GM18499 (cell line): ENCODE measurements at regions not wholly inside any gene's neighbourhood (a gene's known extent, or its start where the extent isn't known, plus 50 kb on each side); places are given as distances from the start of the nearest gene placed in this dataset.

Experiments used
- ATAC-seq: cut with Tn5 transposase; IDR thresholded peaks from one replicate; pipeline ENCODE4 v1.9.1; 2021; ENCODE audit warnings: moderate number of reproducible peaks; ENCODE audit not compliant: insufficient read depth, unreplicated experiment

DNA sequence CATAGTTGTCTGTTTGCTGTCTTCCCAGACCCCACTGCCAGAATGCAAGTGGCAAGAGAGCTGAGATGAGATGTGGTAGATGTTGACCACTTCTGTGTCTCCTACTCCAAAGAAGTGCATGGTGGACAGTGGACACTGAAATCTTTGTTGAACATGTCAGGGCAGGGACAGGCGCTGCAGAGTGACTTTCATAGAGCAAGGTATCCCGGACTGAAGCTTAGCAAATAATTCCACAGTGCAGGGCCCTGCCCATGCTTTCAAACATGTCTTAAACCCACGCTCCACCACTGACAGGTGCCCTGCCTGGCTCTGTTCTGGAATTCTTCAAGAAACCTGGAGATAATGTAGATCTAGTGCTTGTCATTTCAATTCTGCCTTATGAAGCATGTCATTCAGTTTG is 470.5 kb upstream of the ID2 start:
- no peak for ATAC-seq

DNA sequence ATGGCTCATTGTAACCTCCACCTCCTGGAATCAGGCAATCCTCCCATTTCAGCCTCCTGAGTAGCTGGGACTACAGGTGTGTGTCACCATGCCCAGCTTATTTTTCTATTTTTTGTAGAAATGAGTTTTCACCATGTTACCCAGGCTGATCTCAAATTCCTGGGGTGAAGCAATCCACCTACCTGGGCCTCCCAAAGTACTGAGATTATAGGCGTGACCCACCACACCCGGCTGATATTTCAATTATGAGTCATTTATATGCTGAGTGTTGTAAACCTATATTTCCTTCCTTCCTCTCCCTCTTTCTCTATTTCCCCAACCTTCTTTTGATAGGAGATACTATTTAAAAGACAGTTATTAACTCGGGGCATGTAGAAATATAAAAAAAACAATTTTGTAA is 469.6 kb upstream of the ID2 start:
- no peak for ATAC-seq

DNA sequence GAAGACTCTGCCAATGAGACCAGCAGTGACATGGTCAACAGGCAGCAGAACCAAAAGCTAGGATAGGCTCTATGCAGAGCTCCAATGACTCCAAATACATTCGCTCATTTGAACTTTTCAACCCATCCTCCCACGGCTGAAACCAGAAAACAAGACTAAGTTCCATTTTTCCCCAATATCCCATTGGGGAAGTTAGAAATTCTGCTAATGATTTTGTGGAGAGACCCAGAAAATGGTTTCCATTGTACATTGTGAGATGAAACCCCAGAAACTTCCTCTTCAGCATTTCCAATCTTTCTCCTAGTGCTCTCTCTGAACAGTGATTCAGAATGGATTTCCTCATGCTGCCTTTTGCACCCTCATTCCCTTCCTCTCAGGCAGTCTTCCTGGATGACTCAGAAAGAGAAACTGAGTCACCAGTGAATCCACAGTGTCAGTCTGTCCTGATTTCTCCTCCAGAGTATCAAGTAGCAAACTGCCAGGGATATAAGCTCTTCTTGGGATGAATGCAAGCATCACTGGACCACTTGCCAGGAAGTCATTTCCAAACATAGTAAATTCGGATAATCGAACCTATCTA is 467.7 kb upstream of the ID2 start:
- ATAC-seq: no peak

DNA sequence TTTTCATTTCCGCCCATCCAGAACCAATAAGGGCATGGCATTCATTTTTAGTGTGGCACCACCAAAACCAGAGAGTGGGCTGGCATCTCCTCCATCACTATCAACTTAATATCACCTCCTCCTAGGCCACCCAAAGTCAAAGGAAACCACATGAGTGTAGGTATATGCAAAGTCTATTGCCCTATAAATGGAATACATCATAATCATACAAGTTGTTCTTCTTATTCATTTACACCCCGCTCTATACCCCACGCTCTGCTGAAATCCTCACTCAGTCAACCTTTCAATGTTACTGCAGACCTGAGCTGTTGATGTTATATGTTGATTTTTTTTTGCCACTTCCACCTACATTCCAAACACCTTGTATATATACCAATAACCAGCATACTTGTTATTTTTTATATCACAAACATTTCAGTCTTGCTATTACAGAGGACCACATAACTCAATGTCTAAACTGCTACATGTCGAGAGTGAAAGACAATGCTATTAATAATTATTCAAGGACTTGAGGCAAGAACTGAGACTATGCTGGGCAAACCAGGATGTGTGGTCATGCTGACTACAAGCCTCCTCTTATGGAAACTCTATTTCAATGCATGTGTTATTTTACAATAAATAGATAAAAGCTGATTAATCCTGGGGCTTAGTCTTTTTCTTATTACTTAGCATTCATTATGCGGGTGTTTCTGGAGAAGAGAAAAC is 466.5 kb upstream of the ID2 start:
- ATAC-seq: no peak

DNA sequence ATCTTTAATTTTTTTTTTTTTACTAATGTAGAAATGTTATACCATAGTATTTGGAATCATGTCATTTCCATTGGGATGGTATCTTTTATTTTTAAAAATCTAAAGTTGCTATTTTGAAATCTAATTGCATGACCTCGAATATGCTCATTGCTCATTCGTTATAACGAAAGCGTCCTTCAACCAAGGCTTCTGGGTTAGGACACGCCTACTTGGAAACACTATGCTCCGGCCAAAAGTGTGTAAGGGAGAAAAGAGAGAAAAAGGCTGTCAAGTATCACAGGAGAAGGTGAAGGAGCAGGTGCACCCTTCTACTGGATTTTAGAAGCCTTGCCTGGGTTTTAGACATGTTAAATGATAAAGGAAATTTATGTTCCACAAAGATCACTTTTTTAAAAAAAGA is 465.9 kb upstream of the ID2 start:
- ATAC-seq: no peak

DNA sequence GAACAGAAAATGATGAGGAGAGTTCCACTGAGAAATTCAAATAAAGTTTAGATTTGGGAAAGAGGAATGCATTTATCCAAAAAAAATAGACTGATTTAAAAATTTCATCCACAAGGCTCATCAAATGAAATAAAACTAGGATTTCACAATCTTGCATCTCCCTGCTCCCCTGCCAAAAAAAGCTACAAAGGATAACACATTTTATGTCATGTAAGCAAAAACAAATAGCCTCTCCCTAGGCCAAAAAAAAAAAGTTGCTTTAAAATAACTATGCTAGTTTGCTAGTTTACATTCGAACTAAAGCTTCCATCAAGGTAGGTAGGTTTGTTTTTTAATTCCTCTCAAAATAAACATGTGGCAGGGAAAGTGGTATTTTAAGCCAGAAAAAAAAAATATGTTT is 465.5 kb upstream of the ID2 start:
- ATAC-seq: no peak

DNA sequence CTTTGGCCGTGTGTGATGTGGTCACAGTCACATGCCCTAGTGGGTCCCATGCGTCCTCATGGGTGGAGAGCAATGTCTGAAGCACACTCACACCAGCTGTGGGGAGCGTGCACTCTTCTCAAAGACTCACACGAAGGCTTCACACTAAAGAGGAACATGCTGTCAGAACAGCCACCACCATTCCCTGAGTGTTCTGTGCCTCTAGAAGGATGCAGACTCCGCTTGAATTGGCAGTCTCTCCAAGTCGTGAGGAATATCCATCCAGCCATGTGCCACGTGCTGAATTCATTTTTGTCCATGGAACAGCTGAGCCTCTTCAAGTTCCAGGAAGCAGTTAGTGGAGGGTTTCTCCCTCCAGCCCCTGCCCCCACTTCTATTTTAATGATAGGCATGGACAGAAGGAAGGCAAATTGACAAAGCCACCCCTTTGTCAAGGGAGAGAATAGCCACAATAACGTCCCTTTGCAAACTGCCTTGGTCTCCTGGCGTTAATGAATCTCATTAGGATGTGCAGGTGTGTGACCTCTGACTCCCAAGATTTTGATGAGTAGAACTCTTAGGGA is 464.3 kb upstream of the ID2 start:
- no peak for ATAC-seq

DNA sequence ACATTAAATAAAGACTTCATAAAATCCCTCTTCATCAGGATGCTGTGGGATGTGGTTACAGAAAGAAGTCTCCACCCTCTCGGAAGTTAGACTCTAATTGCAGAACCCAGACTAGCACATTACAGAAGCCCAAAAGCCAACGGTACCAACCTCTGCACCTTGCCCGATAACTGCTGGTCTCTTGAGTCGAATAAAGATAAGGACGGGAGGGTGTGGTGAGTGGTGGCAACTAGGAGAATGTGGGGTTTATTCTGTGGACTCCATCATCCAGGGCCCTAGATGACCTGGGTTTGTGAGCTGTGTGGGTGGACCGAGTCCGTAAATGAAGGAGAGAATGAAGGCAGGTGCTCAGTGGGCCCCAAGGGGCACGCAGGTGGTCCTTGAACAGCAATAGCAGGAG is 462.8 kb upstream of the ID2 start:
- ATAC-seq: no peak

DNA sequence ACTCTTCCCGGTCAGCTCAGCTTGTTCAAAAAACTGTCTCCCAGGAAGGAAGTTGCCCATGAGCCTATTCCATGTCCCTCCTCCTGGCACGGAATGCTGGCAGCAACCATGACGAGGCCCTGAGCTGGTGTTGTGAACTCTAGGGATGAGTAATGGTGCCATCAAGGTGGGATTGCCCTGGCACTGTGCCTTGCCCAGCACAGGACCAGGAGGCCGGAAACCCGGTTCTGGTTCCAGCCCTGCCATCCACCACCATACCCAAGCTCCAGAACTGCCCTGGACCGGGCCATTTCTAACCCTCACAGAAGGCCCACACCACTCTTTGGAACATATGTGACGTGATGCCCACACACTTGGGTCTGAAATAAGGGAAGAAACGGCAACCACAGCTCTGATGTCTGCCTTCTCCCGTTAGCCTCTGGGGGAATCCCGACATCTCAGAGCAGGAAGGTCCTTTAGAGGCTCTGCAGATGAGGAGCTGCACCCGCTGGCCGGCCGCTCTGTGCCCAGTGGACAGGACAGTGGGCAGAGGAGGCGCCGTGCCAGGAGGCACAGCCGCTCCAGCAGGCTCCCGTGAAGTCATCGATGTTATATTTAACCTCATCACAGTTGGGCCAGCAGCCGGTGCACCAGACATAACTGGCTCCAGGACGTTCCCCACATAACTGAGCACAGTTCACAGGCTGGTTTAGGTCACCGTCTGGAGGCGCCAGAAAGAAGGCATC is 462.1 kb upstream of the ID2 start:
- ATAC-seq: no peak

DNA sequence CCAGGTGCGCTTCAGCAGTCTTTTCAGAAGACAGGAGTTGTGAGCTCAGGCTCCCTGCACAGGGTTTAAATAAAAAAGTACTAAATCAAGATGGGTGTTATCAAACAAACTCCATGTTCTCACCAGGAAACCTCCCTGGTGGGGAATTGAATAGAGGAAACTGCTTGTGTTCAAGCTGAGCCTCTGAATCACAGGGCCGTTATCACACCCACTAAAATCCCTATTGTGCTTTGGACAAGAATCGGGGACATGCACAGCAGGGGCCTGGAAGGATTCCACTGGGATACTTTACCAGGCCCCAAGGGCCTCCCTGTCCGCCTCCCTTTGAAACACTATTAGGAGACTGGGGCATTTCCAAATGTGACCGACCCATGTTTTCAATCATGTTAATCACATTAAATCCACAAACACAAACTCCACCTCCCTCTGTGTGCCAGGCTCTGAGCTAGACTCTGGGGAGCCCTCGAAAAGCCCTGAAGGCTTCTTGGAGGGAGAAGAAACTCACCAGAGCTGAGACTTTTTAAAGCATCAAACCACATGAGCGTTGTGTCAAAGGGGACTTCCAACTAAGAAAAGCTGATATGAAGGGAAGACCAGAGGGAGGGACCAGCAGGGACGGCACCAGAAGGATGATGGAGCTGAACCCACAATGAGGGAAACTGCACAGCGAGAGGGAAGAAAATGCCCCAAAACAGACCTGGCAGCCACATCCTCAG is 458.7 kb upstream of the ID2 start:
- no peak for ATAC-seq

DNA sequence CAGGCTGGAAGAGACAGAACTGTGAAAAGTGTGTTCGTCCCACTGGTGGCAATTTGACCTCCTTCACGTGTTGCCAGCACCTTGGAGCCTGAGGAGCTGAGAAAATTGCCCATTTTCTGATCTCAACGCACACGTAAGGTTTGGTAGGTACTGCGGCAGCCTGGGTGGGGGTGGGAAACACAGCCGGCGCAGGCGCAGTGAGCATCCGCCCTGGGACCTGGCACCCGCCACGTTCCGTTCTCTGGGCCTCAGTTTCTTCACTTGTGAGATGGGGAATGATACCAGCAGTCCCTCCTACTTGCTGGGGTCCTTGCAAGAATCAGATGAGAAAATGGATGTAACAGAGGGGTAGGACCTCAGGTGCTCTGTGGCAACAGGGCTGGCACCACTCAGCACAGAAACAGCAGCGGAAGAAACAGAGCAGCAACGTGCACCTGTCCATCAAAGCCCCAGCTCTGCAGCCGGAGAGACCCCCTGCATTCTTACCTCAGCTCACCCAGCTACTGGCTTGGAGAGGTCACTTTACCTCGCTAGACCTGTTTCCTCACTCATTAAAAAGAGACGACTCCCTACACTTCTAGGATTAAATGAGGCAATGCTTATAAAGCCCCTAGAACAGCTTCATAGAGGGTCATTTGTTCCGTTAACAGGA is 458.0 kb upstream of the ID2 start:
- ATAC-seq: no peak

DNA sequence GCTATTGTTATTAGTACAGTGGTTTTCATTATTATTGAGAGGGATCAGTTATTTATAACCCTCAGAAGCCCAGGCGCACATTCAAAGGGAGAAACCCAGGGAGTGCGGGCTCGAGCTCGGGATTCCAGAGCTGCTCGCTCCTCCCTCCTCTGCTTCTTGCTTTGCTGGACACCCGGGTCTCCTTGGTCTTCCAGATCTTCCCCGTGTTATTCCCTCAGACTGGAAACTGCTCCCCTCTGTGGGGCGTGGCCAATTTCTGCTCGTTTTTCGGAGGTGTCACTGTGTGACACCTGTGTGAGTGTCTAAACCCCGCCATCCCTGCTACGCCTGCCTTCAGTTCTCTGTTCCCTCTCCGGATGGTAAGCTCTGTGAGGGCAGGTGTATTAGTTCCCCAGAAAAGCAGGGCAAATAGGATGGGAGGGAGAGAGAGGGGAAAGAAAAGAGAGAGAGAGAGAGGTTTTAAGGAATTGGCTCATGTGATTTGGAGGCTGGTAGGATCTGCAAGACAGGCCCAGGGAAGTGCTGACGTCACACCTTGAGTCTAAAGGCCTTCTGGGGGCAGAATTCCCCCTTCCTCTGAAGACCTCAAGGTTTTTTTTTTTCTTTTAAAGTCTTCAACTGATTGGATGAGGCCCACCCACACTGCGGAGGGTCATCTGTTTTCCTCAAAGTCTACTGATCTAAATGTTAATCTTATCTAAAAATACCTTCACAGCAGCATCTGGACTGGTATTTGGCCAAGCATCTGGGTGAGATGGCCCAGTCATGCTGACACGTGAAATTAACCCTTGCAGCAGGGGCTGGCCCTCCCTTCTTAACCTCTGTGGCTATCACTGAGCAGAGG is 457.3 kb upstream of the ID2 start:
- no peak for ATAC-seq

DNA sequence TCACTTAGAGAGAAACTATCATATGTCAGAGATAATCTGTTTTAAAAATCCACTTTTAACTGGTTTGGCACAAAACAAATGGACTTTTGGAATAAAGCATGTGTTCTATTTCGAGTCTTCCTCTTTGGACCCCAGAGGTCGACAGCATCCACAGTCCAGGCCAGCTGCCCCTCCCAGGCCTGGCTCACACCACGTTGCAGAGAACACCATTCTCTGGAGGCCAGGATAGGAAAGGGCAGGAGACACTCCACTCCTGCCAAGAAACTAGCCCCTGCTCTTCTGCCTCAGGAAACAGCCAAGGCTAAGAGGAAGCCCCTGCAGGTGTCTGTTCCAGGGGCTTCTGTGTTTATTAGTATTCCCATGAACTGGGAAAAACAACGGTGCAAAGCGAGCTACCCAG is 456.6 kb upstream of the ID2 start:
- no peak for ATAC-seq

DNA sequence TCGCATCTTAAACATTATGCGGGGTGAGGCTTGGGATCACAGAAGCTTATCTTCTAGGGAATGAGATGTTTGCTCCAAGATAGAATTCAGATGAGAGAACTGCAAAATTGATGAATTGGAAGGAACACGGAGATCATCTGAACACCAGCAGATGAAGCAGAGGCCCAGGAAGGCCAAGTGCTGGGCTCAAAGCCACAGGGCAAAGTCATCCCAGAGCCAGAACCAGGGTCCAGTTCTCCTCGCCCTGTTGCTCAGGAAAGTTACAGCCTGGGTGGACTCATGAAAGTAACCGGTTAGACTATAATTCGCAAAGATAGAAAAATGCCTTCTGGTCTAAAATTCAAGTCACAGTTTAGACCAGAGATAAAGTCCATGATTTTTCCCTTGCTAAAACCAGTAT is 456.1 kb upstream of the ID2 start:
- no peak for ATAC-seq

DNA sequence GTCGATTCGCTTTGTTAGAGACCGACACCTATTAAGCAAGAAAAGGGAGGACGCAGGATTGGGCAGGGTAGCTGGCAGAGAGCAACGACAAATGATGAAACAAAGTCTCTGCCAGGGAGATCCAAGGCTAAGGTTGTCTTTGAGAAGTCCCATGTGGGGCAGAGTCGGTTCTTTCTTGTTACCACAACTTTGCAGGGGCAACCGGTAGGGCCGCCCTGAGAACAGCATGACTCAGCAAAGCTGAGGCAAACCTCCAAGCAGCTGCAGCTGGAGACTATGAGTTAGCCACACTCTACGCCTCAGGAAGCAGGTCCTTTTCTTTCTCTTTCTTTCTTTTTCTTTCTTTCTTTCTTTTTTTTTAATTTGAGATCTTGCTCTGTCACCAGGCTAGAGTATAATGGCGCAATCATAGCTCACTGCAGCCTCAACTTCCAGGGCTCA is 452.3 kb upstream of the ID2 start:
- peak; percentile 66 for ATAC-seq

DNA sequence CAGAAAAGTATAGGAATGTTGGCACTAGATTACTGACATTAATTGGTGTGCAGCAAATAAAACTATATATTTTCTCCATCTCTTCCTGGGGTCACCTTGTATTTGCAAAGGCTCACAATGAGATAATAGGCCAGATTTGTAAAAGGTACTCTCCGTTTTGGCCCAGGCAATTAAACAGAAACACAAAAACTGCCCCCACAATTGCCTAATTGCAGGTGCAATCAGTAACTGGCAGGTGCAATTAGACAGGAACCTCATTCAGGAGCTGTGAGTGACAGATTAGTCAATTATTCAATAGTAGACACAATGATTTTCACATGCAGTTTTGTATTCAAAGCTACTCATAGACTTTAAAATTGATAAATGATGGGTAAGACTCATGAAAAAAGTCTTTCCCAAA is 451.4 kb upstream of the ID2 start:
- no peak for ATAC-seq

DNA sequence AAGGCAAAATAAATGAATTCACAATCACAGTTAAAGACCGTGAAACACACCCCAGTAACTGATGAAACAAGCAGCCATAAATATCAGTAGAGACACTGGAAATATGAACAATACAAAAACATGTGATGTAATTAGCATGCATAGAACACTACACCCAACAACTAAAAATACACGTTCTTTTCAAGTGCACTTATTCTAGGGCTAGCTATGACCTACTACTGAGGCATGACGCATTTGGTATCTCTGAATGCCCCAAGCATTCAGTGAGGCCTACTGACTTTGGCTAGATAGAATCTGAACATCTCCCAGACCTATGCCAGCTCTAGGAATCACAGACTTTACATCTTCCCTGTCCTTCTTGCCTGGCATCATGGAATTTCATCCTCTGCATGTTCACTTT is 450.0 kb upstream of the ID2 start:
- ATAC-seq: no peak

DNA sequence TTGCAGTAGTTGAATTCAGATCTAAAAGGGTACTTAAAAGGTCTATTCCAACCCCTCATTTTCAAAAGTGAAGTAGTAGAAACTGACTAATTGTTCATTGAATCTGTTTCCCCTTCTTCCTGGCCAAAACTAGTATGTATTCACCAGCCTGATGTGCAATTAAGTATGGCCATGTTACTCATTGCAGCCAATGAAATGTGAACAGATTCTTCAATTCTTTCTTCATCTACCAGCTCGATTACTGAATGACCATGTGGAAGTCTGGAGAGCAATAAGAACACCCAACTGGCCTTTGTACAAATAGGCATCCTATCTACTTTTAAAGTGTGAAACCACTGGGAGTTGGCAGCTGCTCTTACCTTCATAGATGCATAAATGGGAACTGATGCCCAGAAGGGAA is 449.0 kb upstream of the ID2 start:
- ATAC-seq: no peak

DNA sequence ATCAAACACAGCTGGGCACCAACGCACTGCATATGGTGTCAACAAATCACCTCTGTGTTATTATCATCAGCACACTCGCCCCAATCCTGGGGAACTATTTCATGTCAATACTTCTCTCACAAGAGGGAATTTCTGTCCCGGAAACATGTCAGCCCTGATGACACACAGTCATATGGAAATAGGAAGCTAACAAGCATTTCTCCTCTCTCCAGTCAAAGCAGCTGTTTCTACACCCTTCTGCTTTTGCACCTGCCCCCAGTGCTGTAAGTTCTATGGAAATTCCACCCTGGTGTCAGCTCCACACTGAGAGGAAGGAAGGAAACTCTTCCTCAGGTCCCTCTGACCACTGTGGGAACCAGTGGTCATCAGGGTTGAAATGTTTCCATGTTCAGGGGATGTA is 447.6 kb upstream of the ID2 start:
- ATAC-seq: peak; percentile 23
